Astrocyte of the cerebellum (primary cell): ENCODE measurements at regions not wholly inside any gene's neighbourhood (a gene's known extent, or its start where the extent isn't known, plus 50 kb on each side); places are given as distances from the start of the nearest gene placed in this dataset.

Experiments used
- DNase-seq: peaks from one replicate; pipeline ENCODE4 v3.0.0-alpha.2; 2011; ENCODE audit warnings: low read depth
- H3K4me3 ChIP-seq: 2 replicates; pipeline ENCODE4 v1.5.1; 2011; ENCODE audit warnings: mild to moderate bottlenecking, low read depth, low read length, moderate library complexity
- CTCF ChIP-seq: IDR thresholded peaks from 2 replicates; pipeline ENCODE4 v1.5.1; 2012; ENCODE audit warnings: low read length, low read depth, moderate library complexity, mild to moderate bottlenecking; ENCODE audit errors: missing control alignments
- in situ Hi-C: cut with HindIII; loops from 2 replicates; pipeline ENCODE4 v1.10.0; 2017; ENCODE audit warnings: low sequenced_read_pairs

- in situ Hi-C loops, result loop anchor here (5.0 kb wide), 1 partner anchor 34 kb away; no protein-coding TSS in a partner anchor
- TF ChIP-seq CTCF, result no peak
- DNase-seq, result no peak
- H3K4me3 ChIP-seq, result no peak overlapping the region
These were observed 236.6 kb upstream of the MKLN1 start for GRCh38 chr7:131090886-131091692.

GRCh38 chr7:131094685-131095084, 233.0 kb upstream of the MKLN1 start:
- in situ Hi-C loops, result loop anchor here (5.0 kb wide), 1 partner anchor 37 kb away; no protein-coding TSS in a partner anchor
- no peak for DNase-seq
- no peak for TF ChIP-seq CTCF
- no peak overlapping the region for H3K4me3 ChIP-seq

- H3K4me3 ChIP-seq, result no peak overlapping the region
- TF ChIP-seq CTCF, result no peak
- peak; percentile 82 for DNase-seq
- in situ Hi-C loops, result no loop called here
These were observed 232.3 kb upstream of the MKLN1 start for GRCh38 chr7:131095346-131095745.

GRCh38 chr7:131096267-131096927, 231.3 kb upstream of the MKLN1 start:
- no peak for TF ChIP-seq CTCF
- no peak overlapping the region for H3K4me3 ChIP-seq
- DNase-seq, result no peak
- in situ Hi-C loops, result no loop called here

GRCh38 chr7:131097662-131098376, 229.9 kb upstream of the MKLN1 start:
- no peak for DNase-seq
- H3K4me3 ChIP-seq, result no peak overlapping the region
- TF ChIP-seq CTCF, result no peak
- in situ Hi-C loops, result no loop called here

- no peak for DNase-seq
These were observed 229.1 kb upstream of the MKLN1 start for GRCh38 chr7:131098527-131098926.

More at GRCh38 chr7:131098527-131098926, 229.1 kb upstream of the MKLN1 start:
- no peak overlapping the region for H3K4me3 ChIP-seq
- no peak for TF ChIP-seq CTCF
- in situ Hi-C loops, result no loop called here
